ENCODE measurements at regions not wholly inside any gene's neighbourhood (a gene's known extent, or its start where the extent isn't known, plus 50 kb on each side); places are given as distances from the start of the nearest gene placed in this dataset.

DNA sequence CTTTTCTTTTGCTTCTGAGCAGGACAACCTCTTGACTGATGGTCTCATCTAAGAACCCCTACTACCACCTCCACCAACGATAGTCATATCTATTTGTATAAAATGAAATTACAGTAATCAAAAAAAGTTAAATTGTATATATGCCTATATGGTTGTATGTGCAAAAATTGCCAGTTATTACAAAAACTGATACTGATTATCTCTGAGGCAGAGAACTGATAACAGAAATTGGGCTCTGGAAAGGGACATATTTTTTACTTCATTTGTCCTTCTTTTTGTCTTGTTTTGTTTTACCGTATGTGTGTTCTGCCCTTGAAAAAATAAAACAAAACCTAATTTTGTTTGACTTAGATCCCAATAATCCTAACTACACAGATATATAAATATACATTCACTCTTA lies 574.4 kb upstream of the NOX3 start:
- no peak for DNase-seq (ENCODE audit: low read depth, low spot score)

DNA sequence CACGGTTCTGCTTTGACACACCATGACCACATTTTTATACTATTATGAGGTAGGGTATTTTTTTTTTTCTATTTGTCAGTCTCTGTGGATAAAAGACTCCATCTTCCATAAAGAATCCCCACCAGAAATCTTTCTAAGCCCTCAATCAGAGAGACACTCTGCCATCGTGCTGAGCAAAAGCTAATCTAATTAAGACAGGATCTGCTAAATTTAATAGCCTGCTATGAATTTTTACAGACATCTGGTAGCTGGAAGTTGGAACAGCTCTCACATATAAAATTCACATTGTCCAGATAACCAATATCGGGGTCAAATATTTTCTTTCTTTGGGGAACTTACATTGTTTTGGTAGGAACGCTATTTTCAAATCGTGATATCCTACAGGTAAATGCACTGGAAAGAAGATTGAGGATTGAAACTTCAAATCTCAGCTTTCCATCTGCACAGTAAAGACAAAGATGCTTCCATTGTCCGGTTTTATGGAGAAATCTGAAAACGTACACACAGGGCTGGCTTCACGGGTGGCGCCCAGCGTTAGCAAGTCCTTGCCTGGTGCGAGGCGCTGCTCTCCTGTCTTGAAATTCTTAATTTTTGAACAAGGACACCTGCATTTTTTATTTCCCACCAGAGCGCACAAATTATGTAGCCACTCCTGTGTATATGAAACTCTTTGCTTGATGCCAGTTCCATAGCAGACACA lies 573.8 kb upstream of the NOX3 start:
- in situ Hi-C loops (cut with HindIII; ENCODE audit: low pct_unique_long_range_greater_than_20kb, low sequenced_read_pairs) = no loop called here
- DNase-seq (ENCODE audit: low read depth, low spot score) = no peak

More for the DNA sequence above, 574.4 kb upstream of the NOX3 start:
- in situ Hi-C loops (cut with HindIII; ENCODE audit: low pct_unique_long_range_greater_than_20kb, low sequenced_read_pairs) = no loop called here

DNA sequence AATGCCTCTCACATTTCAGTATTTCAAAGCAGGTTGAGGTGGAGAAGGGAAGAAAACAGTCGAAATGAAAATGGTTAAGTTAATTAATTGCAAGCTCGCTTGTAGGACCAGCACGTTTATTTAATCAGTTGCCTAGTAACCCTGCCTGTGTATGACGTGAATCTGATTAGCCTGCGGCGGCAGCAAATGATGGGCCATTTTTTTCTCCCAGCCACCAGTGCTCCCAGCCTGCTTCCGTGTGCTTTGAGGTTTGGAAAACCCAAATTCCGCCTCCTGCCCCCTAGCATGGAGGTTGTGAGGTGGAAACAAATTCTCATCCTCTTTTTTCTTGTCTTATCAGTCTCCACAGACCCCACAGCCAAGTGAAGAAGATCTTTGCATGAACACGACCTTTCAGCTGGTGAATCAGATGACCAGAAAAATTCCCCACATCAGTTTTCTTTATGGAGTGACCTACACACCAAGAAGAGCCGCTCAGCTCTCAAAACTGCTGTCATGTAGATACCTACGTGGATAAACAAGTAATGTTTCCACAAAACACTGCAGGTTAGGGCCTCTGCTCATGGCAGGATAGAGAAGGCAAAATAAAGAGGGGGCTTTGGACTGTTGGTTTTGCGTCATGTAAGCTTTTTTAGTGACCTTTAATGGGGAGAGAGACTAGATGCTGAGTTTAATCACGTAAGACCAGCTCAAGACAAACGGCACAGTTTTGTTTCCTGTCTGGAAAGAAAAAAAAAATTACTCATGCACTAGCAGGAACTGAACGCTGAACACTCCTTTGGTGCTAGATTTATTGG lies 572.9 kb upstream of the NOX3 start:
- DNase-seq (ENCODE audit: low read depth, low spot score) = no peak
- in situ Hi-C loops (cut with HindIII; ENCODE audit: low pct_unique_long_range_greater_than_20kb, low sequenced_read_pairs) = no loop called here

DNA sequence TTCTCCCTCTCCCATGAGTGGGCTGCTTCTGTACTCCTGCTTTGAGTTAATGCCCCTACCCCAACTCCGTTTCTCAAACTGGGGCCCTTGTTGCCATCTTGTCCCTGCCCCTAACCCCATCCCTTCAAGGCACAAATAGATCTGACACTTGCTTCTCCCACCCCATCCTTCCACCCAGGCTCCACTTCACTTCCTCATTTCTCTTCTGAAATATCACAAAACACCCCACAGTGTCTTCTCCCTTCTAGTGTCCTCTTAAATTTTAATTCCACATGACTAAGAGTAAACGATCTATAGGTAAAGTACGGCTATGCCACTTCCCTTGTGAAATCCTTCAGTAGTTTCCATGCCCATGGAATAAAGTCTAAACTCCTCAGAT lies 571.6 kb upstream of the NOX3 start:
- in situ Hi-C loops (cut with HindIII; ENCODE audit: low pct_unique_long_range_greater_than_20kb, low sequenced_read_pairs) = no loop called here
- DNase-seq (ENCODE audit: low read depth, low spot score) = no peak

DNA sequence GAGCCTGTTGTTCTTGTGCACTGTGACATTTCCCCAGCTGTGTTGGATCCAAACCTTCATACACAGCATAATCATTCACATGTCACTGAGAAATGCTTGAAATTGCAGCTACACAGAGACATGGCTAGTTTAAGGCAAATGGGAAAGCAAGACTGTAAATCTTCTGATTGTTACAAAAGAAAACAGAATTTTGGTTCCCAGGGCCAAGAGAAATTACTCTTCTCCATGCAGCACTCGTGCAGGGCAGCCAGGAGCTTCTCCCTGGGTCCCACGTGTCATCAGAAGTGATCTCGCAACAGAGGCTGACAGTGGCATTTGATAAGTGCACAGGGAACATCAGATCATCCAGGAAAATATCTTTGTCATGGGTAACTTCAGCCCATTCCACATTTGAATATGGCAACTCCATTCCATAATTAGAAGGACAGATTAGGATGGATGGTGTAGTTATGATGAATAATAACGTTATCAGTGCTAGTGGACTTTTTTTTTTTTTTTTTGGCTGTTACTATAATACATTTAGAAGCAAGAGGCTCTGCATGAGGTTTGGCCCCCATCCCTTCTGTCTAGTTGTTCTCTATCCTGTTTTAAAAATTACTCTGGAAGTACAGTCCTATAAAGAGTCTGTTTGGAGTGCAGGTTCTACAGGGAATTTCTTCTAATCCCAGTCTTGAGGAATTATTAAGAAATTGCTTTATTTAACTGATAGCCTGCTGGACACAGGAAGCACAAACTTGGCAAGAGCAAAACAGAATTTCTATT lies 571.0 kb upstream of the NOX3 start:
- in situ Hi-C loops (cut with HindIII; ENCODE audit: low pct_unique_long_range_greater_than_20kb, low sequenced_read_pairs) = no loop called here
- DNase-seq (ENCODE audit: low read depth, low spot score) = no peak

DNA sequence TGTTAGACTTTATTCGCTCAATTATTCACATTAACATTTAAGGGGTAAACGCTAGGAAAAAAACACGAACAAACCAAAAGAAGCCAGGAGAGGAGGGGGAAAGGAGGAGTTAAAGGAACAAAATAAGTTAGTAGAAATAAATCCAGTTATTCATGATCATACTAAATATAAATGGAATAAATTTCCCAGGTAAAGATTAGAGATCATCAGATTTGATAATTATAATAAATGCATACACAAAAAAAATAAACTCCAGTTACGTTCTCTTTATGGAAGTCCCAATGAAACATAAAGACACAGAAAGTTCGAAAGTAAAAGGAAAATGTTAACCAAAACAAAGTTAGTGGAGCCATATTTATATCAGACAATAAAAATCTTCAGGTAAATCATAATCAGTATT lies 568.7 kb upstream of the NOX3 start:
- in situ Hi-C loops (cut with HindIII; ENCODE audit: low pct_unique_long_range_greater_than_20kb, low sequenced_read_pairs) = no loop called here
- no peak for DNase-seq (ENCODE audit: low read depth, low spot score)

DNA sequence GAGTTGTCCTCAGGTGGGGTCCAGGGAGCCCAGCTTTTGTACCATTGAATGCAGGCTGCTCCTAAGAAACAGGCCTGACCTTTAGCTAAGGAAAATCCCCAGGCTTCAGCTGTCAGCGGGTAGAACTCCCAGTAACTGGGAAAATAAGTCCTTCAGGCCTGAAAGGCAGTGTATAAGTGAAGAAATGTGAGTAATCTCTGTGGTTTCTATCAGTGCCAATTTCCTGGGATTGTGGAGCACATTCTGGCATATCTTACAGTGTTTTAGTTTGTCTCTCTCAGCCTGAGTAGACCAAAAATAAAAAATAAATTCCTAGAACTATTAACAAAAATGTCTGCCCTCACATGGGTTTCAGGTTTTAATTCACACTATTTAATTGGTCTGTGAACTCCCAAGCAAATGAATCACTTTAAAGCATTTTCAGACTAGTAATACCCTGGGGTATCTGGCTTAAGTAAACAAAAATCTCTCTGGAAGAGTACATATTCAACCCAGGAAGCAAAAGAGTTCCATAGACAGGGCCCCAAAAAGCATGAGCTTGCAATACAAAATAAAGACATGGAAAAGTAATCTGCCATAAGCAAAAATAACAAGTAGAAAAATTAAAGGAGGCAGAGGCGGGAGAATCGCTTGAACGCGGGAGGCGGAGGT lies 566.2 kb upstream of the NOX3 start:
- in situ Hi-C loops (cut with HindIII; ENCODE audit: low pct_unique_long_range_greater_than_20kb, low sequenced_read_pairs) = no loop called here
- no peak for DNase-seq (ENCODE audit: low read depth, low spot score)

DNA sequence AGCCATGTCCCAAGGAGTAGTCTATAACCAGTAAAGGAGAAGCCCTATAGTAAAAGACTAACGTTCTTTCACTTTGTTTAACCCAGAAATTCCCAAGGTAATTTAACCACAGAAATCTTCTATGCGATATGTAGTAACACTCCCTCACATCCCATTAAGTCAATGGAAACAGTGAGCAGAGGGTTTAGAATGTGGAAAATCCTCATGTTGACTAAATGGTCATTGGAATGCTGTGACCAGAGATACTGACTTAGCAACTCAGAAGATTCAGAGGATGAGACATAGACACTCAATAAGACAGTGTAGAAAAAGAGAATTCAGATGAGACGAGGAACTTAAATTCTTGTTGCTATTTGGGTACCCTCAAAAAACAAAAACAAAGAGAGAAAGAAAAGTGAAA lies 562.2 kb upstream of the NOX3 start:
- DNase-seq (ENCODE audit: low read depth, low spot score) = no peak
- in situ Hi-C loops (cut with HindIII; ENCODE audit: low pct_unique_long_range_greater_than_20kb, low sequenced_read_pairs) = no loop called here

DNA sequence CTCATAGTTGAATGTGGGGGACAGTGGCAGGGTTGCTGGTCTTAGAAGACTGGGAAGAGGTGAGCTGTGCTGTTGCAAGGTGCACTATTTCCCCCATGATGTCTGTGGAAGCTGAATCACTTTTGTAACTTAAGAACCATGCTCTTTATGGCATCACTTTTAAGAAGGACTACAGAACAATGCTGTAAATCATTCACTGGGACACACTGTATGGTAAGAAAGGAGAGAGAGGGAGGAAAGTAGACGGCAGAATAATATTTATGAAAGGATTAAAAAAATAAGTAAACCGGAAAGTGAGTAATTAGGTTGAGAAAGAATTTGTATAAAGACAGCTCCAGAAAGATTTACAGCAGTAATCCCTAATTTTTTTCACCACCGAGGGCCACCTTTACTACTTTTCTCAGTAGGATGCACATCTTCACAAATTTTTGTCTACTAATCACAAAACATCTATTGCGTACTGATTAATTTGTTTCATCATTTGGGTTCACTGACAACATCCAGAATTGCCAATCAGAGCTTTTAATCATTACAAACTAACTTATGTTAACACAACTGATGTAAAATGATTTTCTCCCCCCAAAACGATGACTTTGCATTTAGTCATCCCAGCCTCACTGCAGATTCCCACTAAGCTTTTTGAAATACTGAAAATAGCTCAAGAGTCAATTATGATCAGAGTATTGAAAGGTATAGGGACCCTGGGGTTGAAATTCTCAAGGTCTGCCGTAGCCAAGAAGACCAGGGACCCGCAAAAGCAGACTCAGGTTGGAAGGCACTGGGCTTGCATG lies 560.7 kb upstream of the NOX3 start:
- DNase-seq (ENCODE audit: low read depth, low spot score) = no peak
- in situ Hi-C loops (cut with HindIII; ENCODE audit: low pct_unique_long_range_greater_than_20kb, low sequenced_read_pairs) = no loop called here

DNA sequence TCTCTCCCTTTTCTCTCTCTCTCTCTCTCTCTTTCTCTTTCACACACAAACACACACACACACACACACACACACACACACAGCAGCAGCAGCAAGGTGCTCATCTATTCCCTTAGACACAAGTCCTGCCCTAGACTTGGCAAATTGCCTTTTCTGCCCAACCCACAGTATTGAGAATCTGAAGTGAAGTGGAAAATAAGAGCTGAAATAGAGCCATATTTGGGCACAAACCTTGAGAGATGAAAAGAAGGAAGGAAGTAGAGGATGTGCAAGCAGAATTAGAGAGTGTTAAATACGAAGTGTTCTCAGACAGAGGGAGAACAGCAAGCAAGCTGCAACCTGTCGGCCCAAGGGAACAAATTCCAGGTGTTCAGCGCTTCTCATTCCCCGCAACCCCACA lies 557.5 kb upstream of the NOX3 start:
- in situ Hi-C loops (cut with HindIII; ENCODE audit: low pct_unique_long_range_greater_than_20kb, low sequenced_read_pairs) = no loop called here
- no peak for DNase-seq (ENCODE audit: low read depth, low spot score)

DNA sequence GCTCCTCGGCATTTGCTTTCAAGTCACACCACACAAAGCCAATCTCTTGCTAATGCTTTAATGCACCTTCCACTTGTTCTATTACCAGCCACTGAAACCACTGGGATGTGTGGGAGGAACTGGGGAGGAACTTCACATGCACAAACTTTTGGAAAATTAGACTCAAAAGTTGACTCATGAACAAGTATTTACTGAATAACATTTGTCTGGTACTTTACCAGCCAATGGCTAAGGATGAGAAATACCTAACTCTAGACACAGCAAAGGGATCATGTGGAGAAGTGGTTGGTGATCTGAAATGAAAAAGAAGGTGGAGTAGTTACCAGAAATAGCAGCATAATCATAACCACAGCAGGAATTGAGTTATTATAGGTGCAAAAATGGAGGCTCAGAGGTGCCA lies 554.0 kb upstream of the NOX3 start:
- in situ Hi-C loops (cut with HindIII; ENCODE audit: low pct_unique_long_range_greater_than_20kb, low sequenced_read_pairs) = no loop called here
- no peak for DNase-seq (ENCODE audit: low read depth, low spot score)

DNA sequence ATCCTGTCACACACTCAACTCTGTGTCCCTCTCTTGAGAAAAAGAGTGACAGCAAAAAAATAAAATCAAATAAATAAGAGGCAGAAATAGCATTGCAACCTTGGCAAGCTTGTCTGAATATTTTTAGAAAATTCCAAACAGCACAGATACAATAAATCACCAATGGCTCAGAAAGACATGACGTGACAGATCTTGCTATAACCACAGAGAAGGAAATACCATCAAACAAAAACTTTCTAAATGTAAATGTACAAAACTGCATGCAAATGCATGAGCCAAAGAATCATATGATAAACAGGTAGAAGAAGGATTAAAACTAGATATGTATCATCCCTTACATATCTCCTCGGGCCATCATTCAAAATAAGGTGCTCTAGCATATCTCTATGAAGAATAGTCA lies 549.2 kb upstream of the NOX3 start:
- in situ Hi-C loops (cut with HindIII; ENCODE audit: low pct_unique_long_range_greater_than_20kb, low sequenced_read_pairs) = no loop called here
- no peak for DNase-seq (ENCODE audit: low read depth, low spot score)

DNA sequence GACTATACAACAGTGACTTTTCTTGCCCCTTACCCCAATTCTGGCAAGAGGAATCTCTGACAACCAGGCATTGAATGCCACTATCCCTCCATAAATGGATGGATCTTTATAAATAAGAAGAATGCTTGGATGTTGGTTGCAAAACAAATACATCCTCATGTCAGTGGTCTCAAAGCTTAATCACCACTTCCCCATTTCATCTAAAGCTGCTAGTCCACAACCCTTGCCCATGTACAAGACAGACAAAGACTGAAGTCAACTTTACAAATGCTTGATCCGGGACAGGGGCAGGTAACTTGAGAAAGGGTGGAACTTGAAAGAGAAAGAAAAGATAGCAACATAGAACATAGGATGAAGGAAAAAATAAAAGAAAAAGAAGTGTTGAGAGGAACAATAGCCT lies 540.5 kb upstream of the NOX3 start:
- in situ Hi-C loops (cut with HindIII; ENCODE audit: low pct_unique_long_range_greater_than_20kb, low sequenced_read_pairs) = no loop called here
- no peak for DNase-seq (ENCODE audit: low read depth, low spot score)

DNA sequence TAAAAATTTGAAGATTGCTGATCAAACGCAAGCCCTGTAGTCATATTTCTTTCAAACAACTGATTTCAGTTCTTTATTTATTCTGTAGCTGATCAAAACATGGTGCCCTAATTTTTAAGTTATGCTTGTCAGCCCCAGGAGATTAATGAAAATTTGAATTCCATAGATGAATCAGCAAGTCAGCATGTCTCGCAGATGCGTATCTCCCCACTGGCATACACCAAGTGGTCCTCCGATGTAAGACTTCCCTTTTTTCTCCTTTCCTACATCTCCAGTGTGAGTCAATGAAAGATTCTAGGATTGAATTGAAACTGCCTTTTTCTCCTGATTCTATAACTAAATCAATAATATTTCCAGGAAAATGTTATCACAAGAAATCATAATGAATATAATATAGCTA lies 539.6 kb upstream of the NOX3 start:
- in situ Hi-C loops (cut with HindIII; ENCODE audit: low pct_unique_long_range_greater_than_20kb, low sequenced_read_pairs) = no loop called here
- no peak for DNase-seq (ENCODE audit: low read depth, low spot score)

DNA sequence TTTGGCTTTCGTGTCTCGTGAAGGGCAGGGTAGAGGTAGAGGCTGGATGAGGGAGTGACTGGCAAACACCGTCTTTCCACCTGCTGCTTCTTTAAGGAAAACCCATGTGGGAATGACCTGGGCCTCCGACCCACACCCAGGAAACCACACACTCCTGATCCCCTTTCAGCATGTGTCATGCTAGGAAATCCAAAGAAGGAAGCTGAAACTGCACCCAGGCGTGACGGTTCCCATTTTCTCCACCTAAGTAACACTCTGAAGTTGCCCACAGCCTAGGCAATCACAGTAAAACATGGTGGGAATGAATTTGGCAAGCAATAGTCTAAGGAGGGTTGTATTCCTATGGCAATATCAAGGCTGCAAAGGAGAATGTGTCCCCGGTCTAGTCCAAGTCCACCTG lies 538.4 kb upstream of the NOX3 start:
- in situ Hi-C loops (cut with HindIII; ENCODE audit: low pct_unique_long_range_greater_than_20kb, low sequenced_read_pairs) = no loop called here
- no peak for DNase-seq (ENCODE audit: low read depth, low spot score)

DNA sequence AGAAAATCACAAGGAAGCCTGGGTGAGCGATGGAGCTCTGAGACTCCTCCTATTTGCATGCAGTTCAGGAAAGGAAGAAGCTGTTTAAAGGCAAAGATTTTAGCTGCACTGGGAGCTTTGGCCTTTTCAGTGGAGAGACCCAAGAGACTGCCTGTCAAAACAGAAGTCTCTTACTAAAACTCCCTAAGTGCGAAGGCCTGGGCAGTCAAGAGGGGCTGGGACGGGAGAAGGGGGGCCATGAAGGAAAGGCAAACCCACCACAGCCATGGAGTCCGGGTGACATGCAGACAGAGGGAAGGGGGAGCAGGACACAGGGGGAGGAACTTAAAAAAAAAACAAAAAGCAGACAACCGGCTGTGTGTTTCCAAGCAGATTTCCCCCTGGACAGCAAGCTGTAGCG lies 537.6 kb upstream of the NOX3 start:
- no peak for DNase-seq (ENCODE audit: low read depth, low spot score)
- in situ Hi-C loops (cut with HindIII; ENCODE audit: low pct_unique_long_range_greater_than_20kb, low sequenced_read_pairs) = no loop called here

DNA sequence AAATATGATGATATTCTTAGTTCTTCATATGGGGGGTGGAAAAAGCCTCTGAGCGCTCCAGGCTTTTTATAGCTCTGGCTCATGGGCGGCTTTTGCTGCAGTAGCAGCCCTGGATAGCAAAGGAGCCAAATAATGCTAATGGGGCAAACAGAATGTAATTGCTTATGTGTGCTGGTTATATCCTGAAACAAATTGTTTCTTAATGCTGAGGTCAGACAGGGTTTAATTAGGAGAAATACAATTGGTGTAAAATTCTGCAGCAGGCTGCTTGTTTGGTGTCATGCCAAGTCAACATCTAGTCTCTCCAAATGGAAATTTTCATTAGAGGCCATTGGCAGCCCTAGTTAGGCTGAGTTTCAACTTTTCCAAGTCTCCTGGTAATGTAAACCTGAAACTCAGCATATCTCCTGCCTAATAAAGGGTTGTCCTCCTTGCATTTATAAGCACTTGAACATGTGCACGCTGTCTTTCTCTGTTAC lies 530.1 kb upstream of the NOX3 start:
- in situ Hi-C loops (cut with HindIII; ENCODE audit: low pct_unique_long_range_greater_than_20kb, low sequenced_read_pairs) = no loop called here
- no peak for DNase-seq (ENCODE audit: low read depth, low spot score)

DNA sequence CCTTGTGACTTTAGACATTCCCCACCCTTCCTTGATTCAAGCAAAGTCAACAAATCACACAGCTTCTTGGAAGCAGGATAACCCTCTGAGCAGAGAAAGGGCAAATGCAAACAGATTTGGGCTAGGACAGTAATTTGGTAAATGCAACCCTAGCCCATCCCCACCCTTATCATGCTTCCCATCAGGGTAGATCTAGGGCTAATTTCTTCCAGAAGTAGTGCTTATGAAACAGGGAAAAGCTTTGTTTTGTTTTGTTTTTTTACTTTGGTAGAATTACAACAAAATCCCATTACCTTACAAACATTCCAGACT lies 525.1 kb upstream of the NOX3 start:
- in situ Hi-C loops (cut with HindIII; ENCODE audit: low pct_unique_long_range_greater_than_20kb, low sequenced_read_pairs) = no loop called here
- no peak for DNase-seq (ENCODE audit: low read depth, low spot score)
